ENCODE measurements at regions not wholly inside any gene's neighbourhood (a gene's known extent, or its start where the extent isn't known, plus 50 kb on each side); places are given as distances from the start of the nearest gene placed in this dataset.

DNA sequence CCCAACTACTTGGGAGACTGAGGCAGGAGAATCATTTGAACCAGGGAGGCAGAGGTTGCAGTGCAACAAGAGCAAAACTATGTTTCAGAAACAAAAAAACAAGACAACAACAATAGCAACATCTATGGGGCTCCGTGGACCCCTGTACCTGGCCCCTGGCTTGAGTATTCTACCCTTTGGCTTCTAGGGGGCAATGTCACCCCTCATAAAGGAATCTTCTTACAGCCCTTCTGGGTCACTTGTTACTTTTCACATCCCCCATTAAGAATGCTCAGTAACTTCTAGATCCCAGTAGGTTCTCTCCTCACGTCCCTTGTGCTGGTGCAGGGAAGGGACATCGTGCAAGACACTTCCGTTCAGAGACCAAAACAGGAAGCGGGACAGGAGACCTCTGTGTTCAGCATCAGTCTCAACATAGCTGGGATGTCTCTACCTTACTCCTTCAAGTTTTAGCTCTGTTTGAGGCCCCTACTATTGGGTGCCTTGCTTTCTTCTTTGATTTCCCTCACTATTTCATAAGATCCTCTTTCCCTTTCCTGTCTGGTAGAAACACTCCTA lies 218.1 kb upstream of the ARGLU1 start:
- POLR2A ChIA-PET: no interaction called here
- no peaks in the 10 kb centered on the region for H3K27me3 ChIP-seq (ENCODE audit: control insufficient read depth, insufficient read depth, low read length)
- TF ChIP-seq, protein P1, sequence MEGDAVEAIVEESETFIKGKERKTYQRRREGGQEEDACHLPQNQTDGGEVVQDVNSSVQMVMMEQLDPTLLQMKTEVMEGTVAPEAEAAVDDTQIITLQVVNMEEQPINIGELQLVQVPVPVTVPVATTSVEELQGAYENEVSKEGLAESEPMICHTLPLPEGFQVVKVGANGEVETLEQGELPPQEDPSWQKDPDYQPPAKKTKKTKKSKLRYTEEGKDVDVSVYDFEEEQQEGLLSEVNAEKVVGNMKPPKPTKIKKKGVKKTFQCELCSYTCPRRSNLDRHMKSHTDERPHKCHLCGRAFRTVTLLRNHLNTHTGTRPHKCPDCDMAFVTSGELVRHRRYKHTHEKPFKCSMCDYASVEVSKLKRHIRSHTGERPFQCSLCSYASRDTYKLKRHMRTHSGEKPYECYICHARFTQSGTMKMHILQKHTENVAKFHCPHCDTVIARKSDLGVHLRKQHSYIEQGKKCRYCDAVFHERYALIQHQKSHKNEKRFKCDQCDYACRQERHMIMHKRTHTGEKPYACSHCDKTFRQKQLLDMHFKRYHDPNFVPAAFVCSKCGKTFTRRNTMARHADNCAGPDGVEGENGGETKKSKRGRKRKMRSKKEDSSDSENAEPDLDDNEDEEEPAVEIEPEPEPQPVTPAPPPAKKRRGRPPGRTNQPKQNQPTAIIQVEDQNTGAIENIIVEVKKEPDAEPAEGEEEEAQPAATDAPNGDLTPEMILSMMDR (IDR thresholded peaks at IDR 0.05; ENCODE audit: insufficient read depth, low read depth, low read length): no peak
- CTCF ChIA-PET: no interaction called here
- H3K4me3 ChIP-seq (ENCODE audit: low read depth, low read length): no peak overlapping the region
- no peak for DNase-seq (ENCODE audit: low read depth)
- no peaks in the 10 kb centered on the region for H3K36me3 ChIP-seq (ENCODE audit: control insufficient read depth, insufficient read depth, low read length)

DNA sequence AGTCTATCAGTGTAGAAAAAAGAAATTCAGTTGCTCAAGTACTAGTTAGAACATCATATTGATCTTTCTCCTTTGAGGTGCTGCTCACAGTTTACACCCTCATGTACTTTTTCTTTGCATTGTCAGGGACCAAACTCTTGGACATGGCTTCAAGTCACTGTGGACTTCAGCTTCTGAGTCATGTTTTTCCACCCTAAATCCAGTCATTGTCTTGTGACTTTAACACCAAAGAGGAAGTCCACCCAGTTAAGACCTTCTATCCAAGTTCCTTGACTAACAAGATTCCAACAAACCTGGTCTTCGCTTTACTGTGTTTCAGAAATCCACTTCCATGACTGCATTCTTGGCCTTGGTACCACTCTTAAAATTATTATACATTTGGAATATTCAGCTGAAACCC lies 206.7 kb upstream of the ARGLU1 start:
- CTCF ChIA-PET: no interaction called here
- POLR2A ChIA-PET: no interaction called here
- TF ChIP-seq, protein P1 (IDR thresholded peaks at IDR 0.05; ENCODE audit: insufficient read depth, low read depth, low read length): no peak
- Histone ChIP-seq H3K27me3 (ENCODE audit: control insufficient read depth, insufficient read depth, low read length) (no peaks in the 10 kb centered on the region), H3K4me3 (ENCODE audit: low read depth, low read length) (no peak overlapping the region), H3K36me3 (ENCODE audit: control insufficient read depth, insufficient read depth, low read length) (no peaks in the 10 kb centered on the region)
- DNase-seq (ENCODE audit: low read depth): no peak

DNA sequence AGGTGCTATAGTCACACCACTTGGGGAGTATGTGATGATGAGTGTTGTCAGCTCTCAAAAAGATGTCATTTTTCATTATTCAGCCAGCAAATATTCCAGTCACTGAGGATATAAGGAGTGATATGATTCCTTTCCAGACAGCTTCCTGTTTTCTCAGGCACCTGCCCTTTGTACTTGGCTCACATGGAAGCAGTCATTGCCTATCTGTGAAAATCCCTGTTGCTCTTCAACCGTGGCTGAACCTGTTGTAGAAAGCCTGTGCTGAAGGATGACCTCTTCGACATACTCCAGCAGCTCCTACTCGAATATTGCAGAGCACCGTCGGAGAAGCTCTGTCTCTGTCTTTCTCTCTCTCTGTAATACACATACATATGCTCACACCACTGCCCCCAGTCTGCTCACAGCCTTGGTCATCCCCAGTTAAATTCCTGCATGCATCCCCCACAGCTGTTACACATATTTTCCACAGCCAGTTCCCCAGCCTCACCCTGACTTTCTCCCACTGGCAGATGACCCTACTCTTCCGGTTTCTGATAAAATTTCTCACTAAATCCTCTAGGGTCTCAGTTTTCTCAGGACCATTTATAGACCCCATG lies 204.2 kb upstream of the ARGLU1 start:
- TF ChIP-seq, protein P1 (IDR thresholded peaks at IDR 0.05; ENCODE audit: insufficient read depth, low read depth, low read length): no peak
- ChIA-PET CTCF (no interaction called here), POLR2A (no interaction called here)
- no peak overlapping the region for H3K4me3 ChIP-seq (ENCODE audit: low read depth, low read length)
- H3K27me3 ChIP-seq (ENCODE audit: control insufficient read depth, insufficient read depth, low read length): no peaks in the 10 kb centered on the region
- DNase-seq (ENCODE audit: low read depth): no peak
- H3K36me3 ChIP-seq (ENCODE audit: control insufficient read depth, insufficient read depth, low read length): no peaks in the 10 kb centered on the region

DNA sequence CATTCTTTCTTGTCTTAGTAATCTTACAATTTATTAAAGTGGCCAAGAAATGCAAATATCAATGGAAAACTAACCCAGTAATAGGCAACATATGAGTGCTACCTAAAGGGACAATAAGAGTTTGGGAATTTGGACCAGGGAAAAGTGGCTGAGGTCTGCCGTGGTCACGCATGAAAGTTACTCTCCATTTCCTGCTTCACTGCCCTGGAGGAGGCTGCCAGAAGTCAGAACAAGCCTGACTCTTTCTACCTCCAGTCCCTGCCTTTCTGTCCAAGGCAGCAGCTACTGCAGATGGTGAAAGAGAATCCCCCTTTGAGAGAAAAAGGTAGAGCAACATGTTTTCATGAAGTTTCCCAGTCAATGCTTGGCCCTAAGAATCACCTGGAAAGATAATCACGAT lies 201.1 kb upstream of the ARGLU1 start:
- CTCF ChIA-PET: no interaction called here
- TF ChIP-seq, protein P1 (IDR thresholded peaks at IDR 0.05; ENCODE audit: insufficient read depth, low read depth, low read length): no peak
- POLR2A ChIA-PET: no interaction called here
- Histone ChIP-seq H3K4me3 (ENCODE audit: low read depth, low read length) (no peak overlapping the region), H3K36me3 (ENCODE audit: control insufficient read depth, insufficient read depth, low read length) (no peaks in the 10 kb centered on the region), H3K27me3 (ENCODE audit: control insufficient read depth, insufficient read depth, low read length) (no peaks in the 10 kb centered on the region)
- DNase-seq (ENCODE audit: low read depth): no peak

DNA sequence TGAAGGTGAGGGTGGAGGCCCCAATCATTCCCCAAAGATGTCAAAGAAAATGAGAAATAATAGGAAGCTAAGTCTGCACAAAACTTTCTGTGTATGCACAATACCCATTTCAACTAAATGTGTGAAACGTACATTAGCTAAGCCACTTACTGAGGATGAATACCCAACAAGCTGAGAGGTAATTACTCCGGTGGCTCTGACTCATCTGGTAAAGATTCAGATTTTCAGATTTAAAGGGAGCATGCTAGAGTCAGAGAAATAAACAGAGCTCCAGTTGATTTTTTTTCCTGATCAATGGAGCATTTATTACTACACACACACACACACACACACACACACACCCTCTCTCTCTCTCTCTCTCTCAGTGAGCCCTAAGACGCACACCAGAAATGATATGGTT lies 194.8 kb upstream of the ARGLU1 start:
- H3K36me3 ChIP-seq (ENCODE audit: control insufficient read depth, insufficient read depth, low read length): no peaks in the 10 kb centered on the region
- CTCF ChIA-PET: no interaction called here
- DNase-seq (ENCODE audit: low read depth): no peak
- no peak overlapping the region for H3K4me3 ChIP-seq (ENCODE audit: low read depth, low read length)
- H3K27me3 ChIP-seq (ENCODE audit: control insufficient read depth, insufficient read depth, low read length): no peaks in the 10 kb centered on the region
- POLR2A ChIA-PET: no interaction called here
- TF ChIP-seq, protein P1 (IDR thresholded peaks at IDR 0.05; ENCODE audit: insufficient read depth, low read depth, low read length): no peak

Data from BJ (cell line).